ENCODE measurements at regions not wholly inside any gene's neighbourhood (a gene's known extent, or its start where the extent isn't known, plus 50 kb on each side); places are given as distances from the start of the nearest gene placed in this dataset.

DNA sequence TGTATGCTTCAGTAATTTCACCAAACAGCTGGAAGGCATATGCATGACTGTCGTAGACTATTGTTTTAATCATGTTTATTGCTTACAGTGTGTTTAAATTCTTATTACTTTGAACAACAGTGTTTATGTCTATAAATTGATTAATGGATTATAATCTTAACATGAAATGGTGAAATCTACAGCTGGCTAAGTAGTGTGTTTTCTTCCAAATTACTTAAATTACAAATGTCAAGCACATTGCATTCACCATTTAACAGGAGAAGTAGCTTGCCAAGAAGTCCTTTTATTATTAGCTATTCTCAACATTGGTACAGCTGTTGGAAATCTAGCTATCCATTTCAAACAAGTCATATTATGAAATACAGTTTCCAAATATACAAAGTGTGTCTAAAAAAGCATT, 849.3 kb upstream of the PCDH10 start:
- Histone ChIP-seq H3K9me3 (ENCODE audit: control insufficient read depth in 4 of 4, low read length in 3 of 4) (no peaks in the 10 kb centered on the region), H3K27me3 (ENCODE audit: control insufficient read depth in 4 of 4, insufficient read depth in 4 of 4, low read length in 3 of 4) (no peaks in the 10 kb centered on the region), H3K36me3 (ENCODE audit: control insufficient read depth in 4 of 4, insufficient read depth in 3 of 4, low read depth in 1 of 4, low read length in 3 of 4) (no peaks in the 10 kb centered on the region), H3K4me1 (ENCODE audit: control insufficient read depth in 4 of 4, insufficient read depth in 4 of 4, low read length in 3 of 4) (no peaks in the 10 kb centered on the region), H3K27ac (ENCODE audit: low read depth in 1 of 2, low read length in 2 of 2) (no peak overlapping the region), H3K9ac (ENCODE audit: low read depth in 1 of 2, low read length in 2 of 2) (no peak overlapping the region), H3K4me3 (ENCODE audit: low read depth in 1 of 3, low read length in 3 of 3) (no peak overlapping the region)
- TF ChIP-seq SP1 (IDR thresholded peaks at IDR 0.05) (no peak), RXRA (IDR thresholded peaks at IDR 0.05) (no peak), FOXA2 (IDR thresholded peaks at IDR 0.05) (no peak), HNF4A (conservative IDR thresholded peaks at IDR 0.05) (no peak)
- TF ChIP-seq, protein P1, sequence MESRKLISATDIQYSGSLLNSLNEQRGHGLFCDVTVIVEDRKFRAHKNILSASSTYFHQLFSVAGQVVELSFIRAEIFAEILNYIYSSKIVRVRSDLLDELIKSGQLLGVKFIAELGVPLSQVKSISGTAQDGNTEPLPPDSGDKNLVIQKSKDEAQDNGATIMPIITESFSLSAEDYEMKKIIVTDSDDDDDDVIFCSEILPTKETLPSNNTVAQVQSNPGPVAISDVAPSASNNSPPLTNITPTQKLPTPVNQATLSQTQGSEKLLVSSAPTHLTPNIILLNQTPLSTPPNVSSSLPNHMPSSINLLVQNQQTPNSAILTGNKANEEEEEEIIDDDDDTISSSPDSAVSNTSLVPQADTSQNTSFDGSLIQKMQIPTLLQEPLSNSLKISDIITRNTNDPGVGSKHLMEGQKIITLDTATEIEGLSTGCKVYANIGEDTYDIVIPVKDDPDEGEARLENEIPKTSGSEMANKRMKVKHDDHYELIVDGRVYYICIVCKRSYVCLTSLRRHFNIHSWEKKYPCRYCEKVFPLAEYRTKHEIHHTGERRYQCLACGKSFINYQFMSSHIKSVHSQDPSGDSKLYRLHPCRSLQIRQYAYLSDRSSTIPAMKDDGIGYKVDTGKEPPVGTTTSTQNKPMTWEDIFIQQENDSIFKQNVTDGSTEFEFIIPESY (IDR thresholded peaks at IDR 0.05): no peak
- TF ChIP-seq, protein P2, sequence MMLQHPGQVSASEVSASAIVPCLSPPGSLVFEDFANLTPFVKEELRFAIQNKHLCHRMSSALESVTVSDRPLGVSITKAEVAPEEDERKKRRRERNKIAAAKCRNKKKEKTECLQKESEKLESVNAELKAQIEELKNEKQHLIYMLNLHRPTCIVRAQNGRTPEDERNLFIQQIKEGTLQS (IDR thresholded peaks at IDR 0.05): no peak
- TF ChIP-seq, protein P3, sequence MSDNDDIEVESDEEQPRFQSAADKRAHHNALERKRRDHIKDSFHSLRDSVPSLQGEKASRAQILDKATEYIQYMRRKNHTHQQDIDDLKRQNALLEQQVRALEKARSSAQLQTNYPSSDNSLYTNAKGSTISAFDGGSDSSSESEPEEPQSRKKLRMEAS (IDR thresholded peaks at IDR 0.05): no peak
- TF ChIP-seq, protein P4, sequence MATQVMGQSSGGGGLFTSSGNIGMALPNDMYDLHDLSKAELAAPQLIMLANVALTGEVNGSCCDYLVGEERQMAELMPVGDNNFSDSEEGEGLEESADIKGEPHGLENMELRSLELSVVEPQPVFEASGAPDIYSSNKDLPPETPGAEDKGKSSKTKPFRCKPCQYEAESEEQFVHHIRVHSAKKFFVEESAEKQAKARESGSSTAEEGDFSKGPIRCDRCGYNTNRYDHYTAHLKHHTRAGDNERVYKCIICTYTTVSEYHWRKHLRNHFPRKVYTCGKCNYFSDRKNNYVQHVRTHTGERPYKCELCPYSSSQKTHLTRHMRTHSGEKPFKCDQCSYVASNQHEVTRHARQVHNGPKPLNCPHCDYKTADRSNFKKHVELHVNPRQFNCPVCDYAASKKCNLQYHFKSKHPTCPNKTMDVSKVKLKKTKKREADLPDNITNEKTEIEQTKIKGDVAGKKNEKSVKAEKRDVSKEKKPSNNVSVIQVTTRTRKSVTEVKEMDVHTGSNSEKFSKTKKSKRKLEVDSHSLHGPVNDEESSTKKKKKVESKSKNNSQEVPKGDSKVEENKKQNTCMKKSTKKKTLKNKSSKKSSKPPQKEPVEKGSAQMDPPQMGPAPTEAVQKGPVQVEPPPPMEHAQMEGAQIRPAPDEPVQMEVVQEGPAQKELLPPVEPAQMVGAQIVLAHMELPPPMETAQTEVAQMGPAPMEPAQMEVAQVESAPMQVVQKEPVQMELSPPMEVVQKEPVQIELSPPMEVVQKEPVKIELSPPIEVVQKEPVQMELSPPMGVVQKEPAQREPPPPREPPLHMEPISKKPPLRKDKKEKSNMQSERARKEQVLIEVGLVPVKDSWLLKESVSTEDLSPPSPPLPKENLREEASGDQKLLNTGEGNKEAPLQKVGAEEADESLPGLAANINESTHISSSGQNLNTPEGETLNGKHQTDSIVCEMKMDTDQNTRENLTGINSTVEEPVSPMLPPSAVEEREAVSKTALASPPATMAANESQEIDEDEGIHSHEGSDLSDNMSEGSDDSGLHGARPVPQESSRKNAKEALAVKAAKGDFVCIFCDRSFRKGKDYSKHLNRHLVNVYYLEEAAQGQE (IDR thresholded peaks at IDR 0.05): no peak
- no peak for DNase-seq (ENCODE audit: low spot score)
- 69% methylated on average over 1 of the region's 1 CpG for WGBS

DNA sequence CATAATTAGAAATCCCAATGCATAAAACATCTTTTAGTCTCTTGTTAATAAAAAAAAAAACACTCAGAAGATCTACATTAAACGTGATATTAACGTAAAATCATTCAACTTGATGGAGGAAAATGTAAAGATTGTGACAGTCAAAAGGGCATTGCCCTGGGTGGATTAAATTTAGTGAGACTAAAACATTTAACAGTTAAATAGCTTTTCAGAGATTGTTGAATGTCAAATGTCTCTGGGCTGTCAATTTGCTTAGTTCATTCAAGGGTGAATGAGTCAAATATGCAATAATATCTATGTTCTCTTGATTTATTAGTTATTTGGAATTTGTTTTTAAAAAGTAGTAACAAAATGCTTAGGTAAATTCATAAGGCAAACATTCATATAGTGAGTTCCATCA, 836.6 kb upstream of the PCDH10 start:
- Histone ChIP-seq H3K36me3 (ENCODE audit: control insufficient read depth in 4 of 4, insufficient read depth in 3 of 4, low read depth in 1 of 4, low read length in 3 of 4) (no peaks in the 10 kb centered on the region), H3K9ac (ENCODE audit: low read depth in 1 of 2, low read length in 2 of 2) (no peak overlapping the region), H3K27ac (ENCODE audit: low read depth in 1 of 2, low read length in 2 of 2) (no peak overlapping the region), H3K4me1 (ENCODE audit: control insufficient read depth in 4 of 4, insufficient read depth in 4 of 4, low read length in 3 of 4) (no peaks in the 10 kb centered on the region), H3K27me3 (ENCODE audit: control insufficient read depth in 4 of 4, insufficient read depth in 4 of 4, low read length in 3 of 4) (no peaks in the 10 kb centered on the region), H3K9me3 (ENCODE audit: control insufficient read depth in 4 of 4, low read length in 3 of 4) (no peaks in the 10 kb centered on the region), H3K4me3 (ENCODE audit: low read depth in 1 of 3, low read length in 3 of 3) (no peak overlapping the region)
- TF ChIP-seq EGR1 (IDR thresholded peaks at IDR 0.05; ENCODE audit: low read depth in 2 of 2) (no peak), NR2F2 (IDR thresholded peaks at IDR 0.05) (no peak), HNF4G (IDR thresholded peaks at IDR 0.05) (no peak), JUND (IDR thresholded peaks at IDR 0.05) (no peak), SP1 (IDR thresholded peaks at IDR 0.05) (no peak), RAD21 (IDR thresholded peaks at IDR 0.05) (no peak), FOXA1 (IDR thresholded peaks at IDR 0.05) (no peak), GABPA (IDR thresholded peaks at IDR 0.05 in 1 of 2, conservative IDR thresholded peaks at IDR 0.05 in 1 of 2) (no peak), YY1 (IDR thresholded peaks at IDR 0.05) (no peak)
- TF ChIP-seq, protein P1 (IDR thresholded peaks at IDR 0.05): no peak
- TF ChIP-seq, protein P5, sequence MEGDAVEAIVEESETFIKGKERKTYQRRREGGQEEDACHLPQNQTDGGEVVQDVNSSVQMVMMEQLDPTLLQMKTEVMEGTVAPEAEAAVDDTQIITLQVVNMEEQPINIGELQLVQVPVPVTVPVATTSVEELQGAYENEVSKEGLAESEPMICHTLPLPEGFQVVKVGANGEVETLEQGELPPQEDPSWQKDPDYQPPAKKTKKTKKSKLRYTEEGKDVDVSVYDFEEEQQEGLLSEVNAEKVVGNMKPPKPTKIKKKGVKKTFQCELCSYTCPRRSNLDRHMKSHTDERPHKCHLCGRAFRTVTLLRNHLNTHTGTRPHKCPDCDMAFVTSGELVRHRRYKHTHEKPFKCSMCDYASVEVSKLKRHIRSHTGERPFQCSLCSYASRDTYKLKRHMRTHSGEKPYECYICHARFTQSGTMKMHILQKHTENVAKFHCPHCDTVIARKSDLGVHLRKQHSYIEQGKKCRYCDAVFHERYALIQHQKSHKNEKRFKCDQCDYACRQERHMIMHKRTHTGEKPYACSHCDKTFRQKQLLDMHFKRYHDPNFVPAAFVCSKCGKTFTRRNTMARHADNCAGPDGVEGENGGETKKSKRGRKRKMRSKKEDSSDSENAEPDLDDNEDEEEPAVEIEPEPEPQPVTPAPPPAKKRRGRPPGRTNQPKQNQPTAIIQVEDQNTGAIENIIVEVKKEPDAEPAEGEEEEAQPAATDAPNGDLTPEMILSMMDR (IDR thresholded peaks at IDR 0.05; ENCODE audit: low read depth, low read length, missing input control): no peak
- TF ChIP-seq, protein P4 (IDR thresholded peaks at IDR 0.05): no peak
- TF ChIP-seq, protein P2 (IDR thresholded peaks at IDR 0.05): no peak
- TF ChIP-seq, protein P3 (IDR thresholded peaks at IDR 0.05): no peak
- DNase-seq (ENCODE audit: low spot score): no peak
- 55% methylated on average over 2 of the region's 2 CpGs for WGBS

Measured in liver (tissue), 8 donors.